ENCODE measurements at regions not wholly inside any gene's neighbourhood (a gene's known extent, or its start where the extent isn't known, plus 50 kb on each side); places are given as distances from the start of the nearest gene placed in this dataset.
"Not testable (repeated sequence)": the region's sequence is repeated elsewhere in the genome, so short reads cannot be mapped to it uniquely, and the experiment has no call there.

DNA sequence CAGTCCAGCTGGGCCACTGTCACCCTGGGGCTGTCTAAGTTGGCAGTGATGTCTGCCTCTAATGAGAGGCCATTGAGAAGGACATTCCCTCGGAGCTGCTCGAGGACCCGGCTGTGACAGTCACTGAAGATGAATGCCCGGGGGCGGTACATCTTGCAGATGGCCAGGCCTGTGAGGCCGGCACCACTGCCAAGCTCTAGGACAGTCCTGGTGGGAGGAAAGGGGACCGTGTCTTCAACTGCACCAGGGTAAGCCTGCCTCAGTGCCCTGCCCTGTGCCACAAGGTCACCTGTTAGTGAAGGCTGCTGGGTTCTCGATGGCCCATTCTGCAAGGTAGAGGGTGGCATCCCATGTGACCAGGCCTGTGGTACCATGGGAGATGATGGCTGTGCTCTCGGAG lies 236.6 kb upstream of the FRG2C start:
- not testable (repeated sequence) for TF ChIP-seq ZNF274 (IDR thresholded peaks at IDR 0.05; ENCODE audit: low read depth, low read length); POLR2A (IDR thresholded peaks at IDR 0.05; ENCODE audit: borderline replicate concordance, extremely low read depth, insufficient read depth, insufficient read length); TCF7L2 (IDR thresholded peaks at IDR 0.05; ENCODE audit: borderline replicate concordance, extremely low read depth, insufficient read depth, insufficient read length); RAD21 (IDR thresholded peaks at IDR 0.05; ENCODE audit: low read depth); POLR2AphosphoS5 (IDR thresholded peaks at IDR 0.05; ENCODE audit: low read depth, low read length); EZH2phosphoT487 (IDR thresholded peaks at IDR 0.05; ENCODE audit: borderline replicate concordance); EGR1 (IDR thresholded peaks at IDR 0.05; ENCODE audit: low read depth); SRF (IDR thresholded peaks at IDR 0.05; ENCODE audit: low read depth); ZFX (IDR thresholded peaks at IDR 0.05); EZH2 (IDR thresholded peaks at IDR 0.05); CEBPB (IDR thresholded peaks at IDR 0.05; ENCODE audit: low read depth)
- TF ChIP-seq, protein P1, sequence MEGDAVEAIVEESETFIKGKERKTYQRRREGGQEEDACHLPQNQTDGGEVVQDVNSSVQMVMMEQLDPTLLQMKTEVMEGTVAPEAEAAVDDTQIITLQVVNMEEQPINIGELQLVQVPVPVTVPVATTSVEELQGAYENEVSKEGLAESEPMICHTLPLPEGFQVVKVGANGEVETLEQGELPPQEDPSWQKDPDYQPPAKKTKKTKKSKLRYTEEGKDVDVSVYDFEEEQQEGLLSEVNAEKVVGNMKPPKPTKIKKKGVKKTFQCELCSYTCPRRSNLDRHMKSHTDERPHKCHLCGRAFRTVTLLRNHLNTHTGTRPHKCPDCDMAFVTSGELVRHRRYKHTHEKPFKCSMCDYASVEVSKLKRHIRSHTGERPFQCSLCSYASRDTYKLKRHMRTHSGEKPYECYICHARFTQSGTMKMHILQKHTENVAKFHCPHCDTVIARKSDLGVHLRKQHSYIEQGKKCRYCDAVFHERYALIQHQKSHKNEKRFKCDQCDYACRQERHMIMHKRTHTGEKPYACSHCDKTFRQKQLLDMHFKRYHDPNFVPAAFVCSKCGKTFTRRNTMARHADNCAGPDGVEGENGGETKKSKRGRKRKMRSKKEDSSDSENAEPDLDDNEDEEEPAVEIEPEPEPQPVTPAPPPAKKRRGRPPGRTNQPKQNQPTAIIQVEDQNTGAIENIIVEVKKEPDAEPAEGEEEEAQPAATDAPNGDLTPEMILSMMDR (IDR thresholded peaks at IDR 0.05 in 2 of 3, conservative IDR thresholded peaks at IDR 0.05 in 1 of 3; ENCODE audit: borderline replicate concordance in 1 of 3, insufficient read depth in 1 of 3, low read depth in 2 of 3, low read length in 2 of 3) = not testable (repeated sequence)
- TF ChIP-seq, protein P2, sequence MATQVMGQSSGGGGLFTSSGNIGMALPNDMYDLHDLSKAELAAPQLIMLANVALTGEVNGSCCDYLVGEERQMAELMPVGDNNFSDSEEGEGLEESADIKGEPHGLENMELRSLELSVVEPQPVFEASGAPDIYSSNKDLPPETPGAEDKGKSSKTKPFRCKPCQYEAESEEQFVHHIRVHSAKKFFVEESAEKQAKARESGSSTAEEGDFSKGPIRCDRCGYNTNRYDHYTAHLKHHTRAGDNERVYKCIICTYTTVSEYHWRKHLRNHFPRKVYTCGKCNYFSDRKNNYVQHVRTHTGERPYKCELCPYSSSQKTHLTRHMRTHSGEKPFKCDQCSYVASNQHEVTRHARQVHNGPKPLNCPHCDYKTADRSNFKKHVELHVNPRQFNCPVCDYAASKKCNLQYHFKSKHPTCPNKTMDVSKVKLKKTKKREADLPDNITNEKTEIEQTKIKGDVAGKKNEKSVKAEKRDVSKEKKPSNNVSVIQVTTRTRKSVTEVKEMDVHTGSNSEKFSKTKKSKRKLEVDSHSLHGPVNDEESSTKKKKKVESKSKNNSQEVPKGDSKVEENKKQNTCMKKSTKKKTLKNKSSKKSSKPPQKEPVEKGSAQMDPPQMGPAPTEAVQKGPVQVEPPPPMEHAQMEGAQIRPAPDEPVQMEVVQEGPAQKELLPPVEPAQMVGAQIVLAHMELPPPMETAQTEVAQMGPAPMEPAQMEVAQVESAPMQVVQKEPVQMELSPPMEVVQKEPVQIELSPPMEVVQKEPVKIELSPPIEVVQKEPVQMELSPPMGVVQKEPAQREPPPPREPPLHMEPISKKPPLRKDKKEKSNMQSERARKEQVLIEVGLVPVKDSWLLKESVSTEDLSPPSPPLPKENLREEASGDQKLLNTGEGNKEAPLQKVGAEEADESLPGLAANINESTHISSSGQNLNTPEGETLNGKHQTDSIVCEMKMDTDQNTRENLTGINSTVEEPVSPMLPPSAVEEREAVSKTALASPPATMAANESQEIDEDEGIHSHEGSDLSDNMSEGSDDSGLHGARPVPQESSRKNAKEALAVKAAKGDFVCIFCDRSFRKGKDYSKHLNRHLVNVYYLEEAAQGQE (IDR thresholded peaks at IDR 0.05; ENCODE audit: low read depth) = not testable (repeated sequence)
- TF ChIP-seq, protein P3, sequence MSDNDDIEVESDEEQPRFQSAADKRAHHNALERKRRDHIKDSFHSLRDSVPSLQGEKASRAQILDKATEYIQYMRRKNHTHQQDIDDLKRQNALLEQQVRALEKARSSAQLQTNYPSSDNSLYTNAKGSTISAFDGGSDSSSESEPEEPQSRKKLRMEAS (IDR thresholded peaks at IDR 0.05) = not testable (repeated sequence)

All from HCT116 (cell line).